PFSK-1 (cell line): ENCODE measurements at regions not wholly inside any gene's neighbourhood (a gene's known extent, or its start where the extent isn't known, plus 50 kb on each side); places are given as distances from the start of the nearest gene placed in this dataset.

Experiments used
- FOXP2 ChIP-seq: optimal IDR thresholded peaks from 2 replicates; pipeline ENCODE3; 2011; ENCODE audit warnings: borderline replicate concordance, control low read depth, inconsistent platforms; ENCODE audit not compliant: insufficient read depth; ENCODE audit errors: extremely low read length, extremely low read depth
- POLR2AphosphoS5 ChIP-seq: IDR thresholded peaks from 2 replicates; pipeline ENCODE4 v1.6.1; 2012; ENCODE audit warnings: low read depth, mild to moderate bottlenecking, control low read depth, low read length, moderate library complexity
- REST ChIP-seq, 2 experiments: IDR thresholded peaks; 2 replicates each; pipeline versions ENCODE4 v1.6.1 to v1.8.0; 2011 to 2012; ENCODE audit warnings: low read depth in 2 of 2, low read length in 2 of 2, control low read depth in 1 of 2, inconsistent platforms in 1 of 2, mild to moderate bottlenecking in 1 of 2, moderate library complexity in 1 of 2; ENCODE audit not compliant: insufficient read depth in 1 of 2
- SIN3A ChIP-seq: IDR thresholded peaks from 2 replicates; pipeline ENCODE4 v1.6.1; 2012; ENCODE audit warnings: mild to moderate bottlenecking, low read length, moderate library complexity, borderline replicate concordance; ENCODE audit not compliant: insufficient read depth
- TAF1 ChIP-seq: IDR thresholded peaks from 2 replicates; pipeline ENCODE4 v1.6.1; 2012; ENCODE audit warnings: low read length, control low read depth, borderline replicate concordance; ENCODE audit not compliant: insufficient read depth

DNA sequence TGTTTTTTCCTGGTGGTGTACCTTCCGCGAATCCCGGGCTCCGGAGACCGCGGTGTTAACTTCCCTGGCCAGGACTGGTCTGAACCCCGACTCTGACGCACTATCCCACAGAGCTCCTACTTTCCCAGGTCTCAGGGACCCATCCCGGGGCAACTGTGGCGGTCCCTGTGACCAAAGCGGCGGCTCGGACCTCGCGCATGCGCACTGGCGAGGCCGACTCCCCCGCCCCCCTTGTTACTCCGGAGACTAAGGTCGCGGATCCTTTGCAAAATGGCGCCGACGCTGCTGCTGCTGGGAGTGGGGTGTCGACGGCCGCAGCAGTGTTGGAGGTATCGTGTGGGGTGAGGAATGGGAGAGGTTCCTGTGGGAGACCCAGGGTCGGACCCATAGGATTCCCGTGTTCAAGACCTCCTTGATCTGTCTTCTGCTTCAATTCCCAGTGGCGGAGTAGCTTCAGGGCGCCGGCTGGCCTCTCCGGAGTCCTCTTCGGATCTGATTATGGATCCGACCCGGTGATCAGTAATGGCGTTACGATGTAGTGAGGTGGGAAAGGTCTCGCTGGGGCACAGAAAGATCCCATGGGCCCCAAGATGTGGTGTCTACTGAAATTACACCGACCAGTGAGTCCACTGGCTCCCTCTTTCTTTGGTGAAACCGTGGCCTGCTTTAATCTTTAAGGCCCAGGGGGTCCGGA is 66.6 kb upstream of the ZNF527 start:
- TF ChIP-seq REST (IDR thresholded peaks at IDR 0.05; ENCODE audit: insufficient read depth in 1 of 2, low read depth in 2 of 2, low read length in 2 of 2) (no peak), SIN3A (no peak), POLR2AphosphoS5 (peak; percentile 53; the same call in 1 of the 2 replicates), TAF1 (no peak), FOXP2 (no peak)
